Endothelial cell of umbilical vein (primary cell): ENCODE measurements at regions not wholly inside any gene's neighbourhood (a gene's known extent, or its start where the extent isn't known, plus 50 kb on each side); places are given as distances from the start of the nearest gene placed in this dataset.

Experiments
- BruUV-seq: library from RNA; stranded (reverse); fragments of 400-500 nt; replicated peaks from 2 replicates; lab custom pipeline; 2021; lab: Mats Ljungman, UMichigan
- CTCF ChIA-PET: fragments of 300-600, 350-600 bp; sonication (Branson Sonifier 250); formaldehyde crosslinking; loops from one replicate; lab custom pipeline; 2021; ENCODE audit warnings: antibody characterized with exemption, inconsistent platforms; lab: Charles Lee
- POLR2A ChIA-PET: fragments of 300-600, 350-600 bp; sonication (Branson Sonifier 250); formaldehyde crosslinking; loops from one replicate; lab custom pipeline; 2021; ENCODE audit warnings: antibody characterized with exemption, inconsistent platforms; lab: Charles Lee
- DNase-seq: peaks from one replicate; pipeline ENCODE4 v3.0.0-alpha.2; 2011; ENCODE audit warnings: low read depth, low spot score
- FAIRE-seq: peaks from 2 replicates; lab custom pipeline; 2011; peaks lifted over from hg19 to GRCh38; lab: Jason Lieb, UNC
- H2AFZ ChIP-seq: 2 replicates; pipeline ENCODE4 v1.6.0; 2012; ENCODE audit warnings: low read depth, low read length, control low read depth, inconsistent platforms
- H3K27ac ChIP-seq: 2 replicates; pipeline ENCODE4 v1.5.1; 2011; ENCODE audit warnings: low read depth, mild to moderate bottlenecking, control low read depth, low read length, moderate library complexity; ENCODE audit not compliant: insufficient read depth
- H3K27me3 ChIP-seq, 2 experiments: 2 replicates each; pipeline versions ENCODE4 v1.6.0 to v1.6.1; 2011; ENCODE audit warnings: low read length in 2 of 2, mixed read lengths in 1 of 2; ENCODE audit not compliant: control insufficient read depth in 2 of 2, insufficient read depth in 2 of 2
- H3K36me3 ChIP-seq, 2 experiments: 2 replicates in 1 of 2; 3 replicates in 1 of 2; pipeline ENCODE4 v1.5.1; 2011; ENCODE audit warnings: low read length in 2 of 2, mild to moderate bottlenecking in 1 of 2, moderate library complexity in 1 of 2; ENCODE audit not compliant: control insufficient read depth in 2 of 2, insufficient read depth in 2 of 2; ENCODE audit errors: extremely low read depth in 1 of 2
- H3K4me1 ChIP-seq: 3 replicates; pipeline ENCODE4 v1.5.1; 2011; ENCODE audit warnings: mild to moderate bottlenecking, low read length; ENCODE audit not compliant: control insufficient read depth, insufficient read depth; ENCODE audit errors: extremely low read depth
- H3K4me2 ChIP-seq: 2 replicates; pipeline ENCODE4 v1.6.1; 2011; ENCODE audit warnings: low read length, control low read depth, mixed read lengths; ENCODE audit not compliant: insufficient read depth
- H3K4me3 ChIP-seq, 3 experiments: fragments of 200-600 bp in 1 of 3; sonication (generic), shearing (Covaris generic) in 1 of 3; replicated peaks in 1 of 3; 2 replicates each; pipeline ENCODE4 v1.5.1; 2011 to 2016; ENCODE audit warnings: control low read depth in 3 of 3, low read length in 3 of 3, mild to moderate bottlenecking in 2 of 3, inconsistent platforms in 1 of 3, low read depth in 1 of 3, moderate library complexity in 1 of 3; ENCODE audit not compliant: insufficient read depth in 1 of 3
- H3K79me2 ChIP-seq: 2 replicates; pipeline ENCODE4 v1.6.0; 2012; ENCODE audit warnings: low read length, inconsistent platforms; ENCODE audit not compliant: control insufficient read depth, insufficient read depth
- H3K9ac ChIP-seq: replicated peaks from 2 replicates; pipeline ENCODE3; 2011; ENCODE audit warnings: low read length, control low read depth; ENCODE audit not compliant: insufficient read depth; ENCODE audit errors: extremely low read depth
- H3K9me1 ChIP-seq: replicated peaks from 3 replicates; pipeline ENCODE4 v1.6.0; 2011; ENCODE audit warnings: mild to moderate bottlenecking, low read length; ENCODE audit not compliant: control insufficient read depth, insufficient read depth; ENCODE audit errors: extremely low read depth
- H3K9me3 ChIP-seq: replicated peaks from 2 replicates; pipeline ENCODE4 v1.5.1; 2012; ENCODE audit warnings: low read length, inconsistent platforms; ENCODE audit not compliant: control insufficient read depth, insufficient read depth
- H4K20me1 ChIP-seq: replicated peaks from 2 replicates; pipeline ENCODE3; 2011; ENCODE audit warnings: mild to moderate bottlenecking, low read length; ENCODE audit not compliant: control insufficient read depth, insufficient read depth; ENCODE audit errors: extremely low read depth
- EZH2 ChIP-seq: IDR thresholded peaks from 2 replicates; pipeline ENCODE4 v1.6.1; 2012; ENCODE audit warnings: borderline replicate concordance, low read depth, mild to moderate bottlenecking, moderate library complexity, low read length, inconsistent platforms; ENCODE audit not compliant: severe bottlenecking
- FOS ChIP-seq: IDR thresholded peaks from 2 replicates; pipeline ENCODE4 v1.6.1; 2011; ENCODE audit warnings: mild to moderate bottlenecking, low read length, moderate library complexity, borderline replicate concordance; ENCODE audit not compliant: insufficient read depth
- GATA2 ChIP-seq: IDR thresholded peaks from 2 replicates; pipeline ENCODE4 v1.7.0; 2011; ENCODE audit warnings: low read depth, mild to moderate bottlenecking, moderate library complexity, mixed read lengths, low read length; ENCODE audit not compliant: insufficient read length, insufficient read depth
- JUN ChIP-seq: IDR thresholded peaks from 2 replicates; pipeline ENCODE4 v1.6.1; 2011; ENCODE audit warnings: borderline replicate concordance, low read depth; ENCODE audit not compliant: insufficient read length, insufficient read depth
- MYC ChIP-seq: IDR thresholded peaks from one replicate; pipeline ENCODE4 v1.6.1; 2011; ENCODE audit warnings: mild to moderate bottlenecking, low read depth, low read length
- POLR2A ChIP-seq: IDR thresholded peaks from 2 replicates; pipeline ENCODE4 v1.6.1; 2012; ENCODE audit warnings: low read depth, mild to moderate bottlenecking, control low read depth, low read length
- POLR2AphosphoS5 ChIP-seq: IDR thresholded peaks from 2 replicates; pipeline ENCODE4 v1.6.1; 2012; ENCODE audit warnings: low read depth, mild to moderate bottlenecking, control low read depth, low read length, moderate library complexity; ENCODE audit not compliant: insufficient read depth
- dilution Hi-C: fragments of 300-500 bp; cut with MboI; formaldehyde crosslinking; loops from one replicate; pipeline ENCODE4 v1.15.0; 2019; ENCODE audit warnings: low sequenced_read_pairs; ENCODE audit not compliant: extremely low pct_ligation_motif_present
- intact Hi-C: fragments of 100-400 bp; cut with micrococcal nuclease; formaldehyde crosslinking; loops from one replicate; pipeline ENCODE4 v1.10.0; 2022
- TF ChIP-seq, protein P1 (sequence below): IDR thresholded peaks from 2 replicates; pipeline ENCODE4 v1.6.1; 2011; ENCODE audit not compliant: insufficient read depth, insufficient read length
- TF ChIP-seq, protein P2 (sequence below), 2 donors: IDR thresholded peaks; 1 replicate in 1 of 2; 2 replicates in 1 of 2; pipeline ENCODE4 v1.5.1; 2011; ENCODE audit warnings: low read length in 2 of 2, mild to moderate bottlenecking in 2 of 2, moderate library complexity in 2 of 2, control low read depth in 1 of 2, inconsistent platforms in 1 of 2, low read depth in 1 of 2; ENCODE audit not compliant: insufficient read depth in 1 of 2; ENCODE audit errors: extremely low read depth in 1 of 2

DNA sequence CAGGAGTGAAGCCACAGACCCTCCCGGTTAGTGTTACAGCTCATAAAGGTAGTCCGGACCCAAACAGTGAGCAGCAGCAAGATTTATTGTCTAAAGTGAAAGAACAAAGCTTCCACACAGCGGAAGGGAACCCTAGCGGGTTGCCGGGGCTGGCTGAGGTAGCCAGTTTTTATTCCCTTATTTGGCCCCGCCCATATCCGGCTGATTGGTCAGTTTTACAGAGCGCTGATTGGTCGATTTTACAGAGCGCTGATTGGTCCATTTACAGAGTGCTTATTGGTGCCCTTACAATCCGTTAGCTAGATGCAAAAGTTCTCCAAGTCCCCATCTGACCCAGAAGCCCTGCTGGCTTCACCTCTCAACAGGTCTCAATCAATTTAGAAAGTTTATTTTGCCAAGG lies 126.0 kb upstream of the RFC3 start:
- Histone ChIP-seq H4K20me1 (no peaks in the 10 kb centered on the region), H3K9me1 (no peaks in the 10 kb centered on the region), H3K4me2 (no peak overlapping the region), H3K9me3 (no peaks in the 10 kb centered on the region), H3K27ac (no peak overlapping the region), H3K79me2 (no peaks in the 10 kb centered on the region), H3K4me1 (peaks cover 6% of the 10 kb centered on the region), H3K9ac (no peak overlapping the region), H2AFZ (no peak overlapping the region), H3K4me3 (no peak overlapping the region), H3K27me3 (peaks cover 0 to 1% of the 10 kb centered on the region in 2 experiments), H3K36me3 (no peaks in the 10 kb centered on the region)
- DNase-seq (no peak), FAIRE-seq (no peak)
- intact Hi-C loops (no loop called here), dilution Hi-C loops (no loop called here)
- ChIA-PET POLR2A (no interaction called here), CTCF (no interaction called here)
- no TSS peak for BruUV-seq
- TF ChIP-seq FOS (no peak), MYC (no peak), EZH2 (no peak), JUN (no peak), POLR2A (no peak), POLR2AphosphoS5 (no peak), GATA2 (no peak)
- TF ChIP-seq, protein P1, sequence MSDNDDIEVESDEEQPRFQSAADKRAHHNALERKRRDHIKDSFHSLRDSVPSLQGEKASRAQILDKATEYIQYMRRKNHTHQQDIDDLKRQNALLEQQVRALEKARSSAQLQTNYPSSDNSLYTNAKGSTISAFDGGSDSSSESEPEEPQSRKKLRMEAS = no peak
- TF ChIP-seq, protein P2, sequence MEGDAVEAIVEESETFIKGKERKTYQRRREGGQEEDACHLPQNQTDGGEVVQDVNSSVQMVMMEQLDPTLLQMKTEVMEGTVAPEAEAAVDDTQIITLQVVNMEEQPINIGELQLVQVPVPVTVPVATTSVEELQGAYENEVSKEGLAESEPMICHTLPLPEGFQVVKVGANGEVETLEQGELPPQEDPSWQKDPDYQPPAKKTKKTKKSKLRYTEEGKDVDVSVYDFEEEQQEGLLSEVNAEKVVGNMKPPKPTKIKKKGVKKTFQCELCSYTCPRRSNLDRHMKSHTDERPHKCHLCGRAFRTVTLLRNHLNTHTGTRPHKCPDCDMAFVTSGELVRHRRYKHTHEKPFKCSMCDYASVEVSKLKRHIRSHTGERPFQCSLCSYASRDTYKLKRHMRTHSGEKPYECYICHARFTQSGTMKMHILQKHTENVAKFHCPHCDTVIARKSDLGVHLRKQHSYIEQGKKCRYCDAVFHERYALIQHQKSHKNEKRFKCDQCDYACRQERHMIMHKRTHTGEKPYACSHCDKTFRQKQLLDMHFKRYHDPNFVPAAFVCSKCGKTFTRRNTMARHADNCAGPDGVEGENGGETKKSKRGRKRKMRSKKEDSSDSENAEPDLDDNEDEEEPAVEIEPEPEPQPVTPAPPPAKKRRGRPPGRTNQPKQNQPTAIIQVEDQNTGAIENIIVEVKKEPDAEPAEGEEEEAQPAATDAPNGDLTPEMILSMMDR (IDR thresholded peaks at IDR 0.05; ENCODE audit: extremely low read depth in 1 of 2, insufficient read depth in 1 of 2, low read depth in 1 of 2, low read length in 2 of 2) = no peak
